ENCODE measurements at regions not wholly inside any gene's neighbourhood (a gene's known extent, or its start where the extent isn't known, plus 50 kb on each side); places are given as distances from the start of the nearest gene placed in this dataset.

DNA sequence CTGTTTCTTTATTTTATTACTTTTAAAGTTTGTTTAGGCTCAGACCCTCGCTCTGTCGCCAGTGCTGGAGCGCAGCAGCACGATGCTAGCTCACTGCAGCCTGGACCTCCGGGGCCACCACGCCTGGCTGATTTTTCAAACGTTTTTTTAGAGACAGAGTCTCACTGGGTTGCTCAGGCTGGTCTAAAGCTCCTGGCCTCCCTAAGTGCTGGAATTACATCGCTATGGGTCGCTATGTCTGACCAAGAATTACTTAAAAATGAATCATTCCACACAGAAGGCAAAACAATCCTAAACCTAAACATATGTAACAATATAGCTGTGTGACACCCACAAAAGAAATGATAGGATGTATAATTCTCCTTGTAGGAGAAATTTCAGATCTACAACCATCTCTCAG, 86.9 kb upstream of the SIMC1 start:
- DNase-seq (no peak), ATAC-seq (no peak)
- intact Hi-C loops (cut with DNase I, micrococcal nuclease) = no loop called here
- Histone ChIP-seq H3K4me1 (ENCODE audit: low read depth) (no peaks in the 10 kb centered on the region), H3K36me3 (ENCODE audit: low read depth) (no peaks in the 10 kb centered on the region), H3K4me3 (no peak overlapping the region), H3K9me3 (no peaks in the 10 kb centered on the region)
- TF ChIP-seq, protein P1, sequence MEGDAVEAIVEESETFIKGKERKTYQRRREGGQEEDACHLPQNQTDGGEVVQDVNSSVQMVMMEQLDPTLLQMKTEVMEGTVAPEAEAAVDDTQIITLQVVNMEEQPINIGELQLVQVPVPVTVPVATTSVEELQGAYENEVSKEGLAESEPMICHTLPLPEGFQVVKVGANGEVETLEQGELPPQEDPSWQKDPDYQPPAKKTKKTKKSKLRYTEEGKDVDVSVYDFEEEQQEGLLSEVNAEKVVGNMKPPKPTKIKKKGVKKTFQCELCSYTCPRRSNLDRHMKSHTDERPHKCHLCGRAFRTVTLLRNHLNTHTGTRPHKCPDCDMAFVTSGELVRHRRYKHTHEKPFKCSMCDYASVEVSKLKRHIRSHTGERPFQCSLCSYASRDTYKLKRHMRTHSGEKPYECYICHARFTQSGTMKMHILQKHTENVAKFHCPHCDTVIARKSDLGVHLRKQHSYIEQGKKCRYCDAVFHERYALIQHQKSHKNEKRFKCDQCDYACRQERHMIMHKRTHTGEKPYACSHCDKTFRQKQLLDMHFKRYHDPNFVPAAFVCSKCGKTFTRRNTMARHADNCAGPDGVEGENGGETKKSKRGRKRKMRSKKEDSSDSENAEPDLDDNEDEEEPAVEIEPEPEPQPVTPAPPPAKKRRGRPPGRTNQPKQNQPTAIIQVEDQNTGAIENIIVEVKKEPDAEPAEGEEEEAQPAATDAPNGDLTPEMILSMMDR (IDR thresholded peaks at IDR 0.05) = no peak

DNA sequence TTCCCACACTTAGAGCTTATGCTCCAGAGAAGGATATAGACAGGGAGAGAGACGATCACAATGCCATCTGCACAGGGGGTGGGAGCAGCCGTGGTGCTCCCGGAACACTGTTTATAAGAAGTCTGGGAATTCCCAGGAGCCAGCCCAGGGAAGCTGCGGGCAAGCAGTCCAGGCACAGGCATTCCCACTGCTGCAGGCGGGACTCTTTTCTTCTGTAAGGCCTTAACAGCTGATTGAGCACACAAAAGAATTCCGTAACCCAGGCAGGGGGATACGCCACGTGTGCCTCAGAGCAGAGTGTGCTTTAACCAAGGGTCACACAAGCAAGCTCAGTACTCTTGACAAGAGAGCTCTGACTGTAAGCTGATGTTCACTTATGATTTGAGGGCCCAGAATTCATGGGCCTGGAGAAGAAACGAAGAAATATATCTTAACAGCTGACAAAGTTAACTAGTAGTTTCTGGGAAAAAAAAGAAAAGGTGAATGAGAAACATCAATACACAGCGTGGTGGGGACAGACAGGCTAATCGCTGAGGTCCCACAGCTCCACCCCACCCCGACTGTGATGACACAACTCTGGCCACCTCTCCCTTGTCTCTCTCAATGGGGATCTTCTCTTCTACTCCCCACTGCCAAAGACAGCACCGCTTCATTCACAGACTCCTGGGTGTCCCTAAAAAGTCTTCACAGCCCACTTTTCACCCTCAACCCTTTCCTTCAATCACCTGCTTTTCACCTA, 85.9 kb upstream of the SIMC1 start:
- DNase-seq (no peak), ATAC-seq (no peak)
- Histone ChIP-seq H3K9me3 (no peaks in the 10 kb centered on the region), H3K4me1 (ENCODE audit: low read depth) (no peaks in the 10 kb centered on the region), H3K4me3 (no peak overlapping the region), H3K36me3 (ENCODE audit: low read depth) (no peaks in the 10 kb centered on the region)
- intact Hi-C loops (cut with DNase I, micrococcal nuclease) = no loop called here
- TF ChIP-seq, protein P1 (IDR thresholded peaks at IDR 0.05) = no peak

DNA sequence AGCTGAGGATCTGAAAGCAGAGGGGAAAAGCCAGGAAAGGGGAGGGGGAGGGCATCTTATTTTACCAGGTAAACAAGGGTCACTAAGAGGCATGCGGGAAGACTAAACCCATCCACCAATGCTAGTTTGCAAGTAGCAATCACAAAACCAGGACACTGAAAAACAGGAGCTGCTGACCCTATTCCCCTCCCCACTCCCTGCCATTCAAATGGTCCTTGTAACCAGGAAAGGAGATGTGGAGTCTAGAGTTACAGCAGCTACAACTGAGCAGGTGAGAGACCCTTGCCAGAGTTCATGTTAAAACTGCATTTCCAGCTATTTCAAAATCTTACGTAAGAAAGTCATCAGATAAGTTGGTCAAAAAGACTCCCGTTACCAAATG, 85.3 kb upstream of the SIMC1 start:
- no peak overlapping the region for H3K4me3 ChIP-seq
- ATAC-seq (no peak), DNase-seq (no peak)
- H3K36me3 ChIP-seq (ENCODE audit: low read depth) = no peaks in the 10 kb centered on the region
- TF ChIP-seq, protein P1 (IDR thresholded peaks at IDR 0.05) = no peak
- intact Hi-C loops (cut with DNase I, micrococcal nuclease) = no loop called here
- H3K9me3 ChIP-seq = no peaks in the 10 kb centered on the region
- H3K4me1 ChIP-seq (ENCODE audit: low read depth) = no peaks in the 10 kb centered on the region

DNA sequence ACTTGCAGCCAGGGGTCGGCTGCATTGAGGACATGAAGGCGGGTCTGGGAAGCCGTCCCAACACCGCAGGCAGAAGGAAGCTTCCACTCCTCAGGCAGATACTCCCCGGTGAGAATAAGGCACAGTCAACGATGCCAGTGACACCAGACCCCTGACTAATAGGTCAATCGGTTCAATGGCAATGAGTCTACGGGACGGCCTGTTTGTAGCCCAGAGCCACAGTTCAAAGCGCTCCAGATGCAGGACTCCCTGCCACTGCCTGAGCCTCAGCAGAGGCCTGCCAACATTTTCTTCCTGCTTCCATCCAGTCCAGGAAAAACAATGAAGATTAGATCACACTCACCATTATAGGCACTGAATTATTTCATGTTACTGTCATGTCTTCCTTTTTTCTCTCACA, 84.5 kb upstream of the SIMC1 start:
- ATAC-seq (no peak), DNase-seq (no peak)
- intact Hi-C loops (cut with DNase I, micrococcal nuclease) = no loop called here
- H3K4me1 ChIP-seq (ENCODE audit: low read depth) = no peaks in the 10 kb centered on the region
- TF ChIP-seq, protein P1 (IDR thresholded peaks at IDR 0.05) = no peak
- no peaks in the 10 kb centered on the region for H3K9me3 ChIP-seq
- H3K36me3 ChIP-seq (ENCODE audit: low read depth) = no peaks in the 10 kb centered on the region
- H3K4me3 ChIP-seq = no peak overlapping the region

DNA sequence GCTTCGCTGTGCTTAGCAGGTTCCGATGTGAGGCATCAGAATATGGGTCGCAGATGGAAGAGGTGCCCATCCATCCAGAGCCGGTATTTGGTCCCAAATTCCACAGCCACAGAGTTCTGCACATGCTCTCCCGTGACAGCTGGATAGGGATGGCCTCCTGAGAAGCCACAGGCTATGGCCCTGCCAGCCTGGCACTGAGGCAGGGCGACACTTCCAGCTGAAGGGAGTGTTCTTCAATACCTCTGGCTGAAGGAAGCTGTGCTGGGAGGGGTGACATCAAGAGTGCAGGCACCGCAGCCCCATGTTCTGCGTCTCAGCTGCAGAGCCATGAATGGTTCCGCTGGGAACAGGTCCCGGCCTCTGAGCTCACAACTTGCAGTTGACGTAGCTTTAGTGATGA, 83.4 kb upstream of the SIMC1 start:
- H3K4me3 ChIP-seq = no peak overlapping the region
- TF ChIP-seq, protein P1 (IDR thresholded peaks at IDR 0.05) = no peak
- no peaks in the 10 kb centered on the region for H3K9me3 ChIP-seq
- no peaks in the 10 kb centered on the region for H3K4me1 ChIP-seq (ENCODE audit: low read depth)
- intact Hi-C loops (cut with DNase I, micrococcal nuclease) = no loop called here
- no peaks in the 10 kb centered on the region for H3K36me3 ChIP-seq (ENCODE audit: low read depth)
- DNase-seq (no peak), ATAC-seq (no peak)

DNA sequence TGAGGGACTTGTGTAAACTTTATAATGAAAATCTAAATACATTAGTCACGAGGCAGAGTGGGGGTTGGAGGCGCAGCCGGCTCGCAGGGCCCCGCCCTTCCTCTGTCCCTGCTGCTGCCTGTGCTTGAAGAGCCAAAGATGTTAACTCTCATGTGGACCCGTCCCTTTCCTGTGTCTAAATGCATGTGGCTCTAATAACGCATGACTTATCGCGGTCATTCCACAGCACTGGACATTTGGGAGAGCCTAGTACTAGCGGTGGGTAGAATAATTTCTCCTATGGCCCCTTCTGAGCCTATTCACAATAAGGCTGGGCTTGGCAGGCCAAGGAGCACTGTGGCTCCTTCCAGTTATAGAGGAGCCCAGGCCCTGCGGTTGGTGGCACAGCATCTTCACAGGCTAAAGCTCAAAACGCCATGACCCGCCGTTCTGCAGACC, 82.3 kb upstream of the SIMC1 start:
- Histone ChIP-seq H3K36me3 (ENCODE audit: low read depth) (no peaks in the 10 kb centered on the region), H3K9me3 (no peaks in the 10 kb centered on the region), H3K4me3 (no peak overlapping the region), H3K4me1 (ENCODE audit: low read depth) (no peaks in the 10 kb centered on the region)
- ATAC-seq (no peak), DNase-seq (no peak)
- intact Hi-C loops (cut with DNase I, micrococcal nuclease) = no loop called here
- TF ChIP-seq, protein P1 (IDR thresholded peaks at IDR 0.05) = no peak
